AG04449 (cell line): ENCODE measurements at regions not wholly inside any gene's neighbourhood (a gene's known extent, or its start where the extent isn't known, plus 50 kb on each side); places are given as distances from the start of the nearest gene placed in this dataset.

Experiments
- CTCF ChIA-PET: fragments of 350-600 bp; formaldehyde crosslinking; extraction: SDS; loops from one replicate; lab custom pipeline; 2021; ENCODE audit warnings: antibody characterized with exemption; lab: Yijun Ruan, JAX
- POLR2A ChIA-PET: fragments of 400-600, 350-600 bp; formaldehyde crosslinking; extraction: SDS; loops from one replicate; lab custom pipeline; 2020; ENCODE audit warnings: antibody characterized with exemption, inconsistent platforms; lab: Yijun Ruan, JAX
- DNase-seq: peaks from one replicate; pipeline ENCODE4 v3.0.0-alpha.2; 2010; ENCODE audit warnings: low read depth, low spot score
- H3K4me3 ChIP-seq: 2 replicates; pipeline ENCODE4 v1.5.1; 2011; ENCODE audit warnings: low read depth, mild to moderate bottlenecking, control low read depth, low read length
- TF ChIP-seq, protein P1 (sequence below): IDR thresholded peaks from one replicate; pipeline ENCODE4 v1.5.1; 2011; ENCODE audit warnings: mild to moderate bottlenecking, moderate library complexity, low read length, control low read depth, inconsistent platforms; ENCODE audit not compliant: insufficient read depth; ENCODE audit errors: missing control alignments

DNA sequence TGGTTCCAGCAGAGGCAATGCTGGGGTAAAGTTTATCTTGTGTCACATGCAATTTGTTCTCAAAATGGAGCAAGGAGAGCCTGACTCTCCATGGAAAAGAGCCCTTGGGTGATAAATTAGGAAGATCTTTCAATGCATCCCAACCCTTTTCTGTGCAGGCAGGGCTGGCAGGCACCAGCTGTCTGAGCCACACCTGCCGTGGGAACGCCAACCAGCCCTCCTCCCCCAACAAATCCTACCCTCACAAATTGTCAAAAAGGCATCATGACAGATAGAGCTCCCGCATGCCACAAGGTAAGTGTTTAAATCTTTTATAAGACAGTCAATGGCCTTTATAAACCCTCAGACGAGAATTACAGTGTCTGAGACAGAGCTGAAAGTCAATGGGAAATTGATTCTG, 418.5 kb upstream of the CDH5 start:
- no peak for DNase-seq
- POLR2A ChIA-PET: no interaction called here
- no peak overlapping the region for H3K4me3 ChIP-seq
- TF ChIP-seq, protein P1, sequence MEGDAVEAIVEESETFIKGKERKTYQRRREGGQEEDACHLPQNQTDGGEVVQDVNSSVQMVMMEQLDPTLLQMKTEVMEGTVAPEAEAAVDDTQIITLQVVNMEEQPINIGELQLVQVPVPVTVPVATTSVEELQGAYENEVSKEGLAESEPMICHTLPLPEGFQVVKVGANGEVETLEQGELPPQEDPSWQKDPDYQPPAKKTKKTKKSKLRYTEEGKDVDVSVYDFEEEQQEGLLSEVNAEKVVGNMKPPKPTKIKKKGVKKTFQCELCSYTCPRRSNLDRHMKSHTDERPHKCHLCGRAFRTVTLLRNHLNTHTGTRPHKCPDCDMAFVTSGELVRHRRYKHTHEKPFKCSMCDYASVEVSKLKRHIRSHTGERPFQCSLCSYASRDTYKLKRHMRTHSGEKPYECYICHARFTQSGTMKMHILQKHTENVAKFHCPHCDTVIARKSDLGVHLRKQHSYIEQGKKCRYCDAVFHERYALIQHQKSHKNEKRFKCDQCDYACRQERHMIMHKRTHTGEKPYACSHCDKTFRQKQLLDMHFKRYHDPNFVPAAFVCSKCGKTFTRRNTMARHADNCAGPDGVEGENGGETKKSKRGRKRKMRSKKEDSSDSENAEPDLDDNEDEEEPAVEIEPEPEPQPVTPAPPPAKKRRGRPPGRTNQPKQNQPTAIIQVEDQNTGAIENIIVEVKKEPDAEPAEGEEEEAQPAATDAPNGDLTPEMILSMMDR: no peak
- CTCF ChIA-PET: no interaction called here

DNA sequence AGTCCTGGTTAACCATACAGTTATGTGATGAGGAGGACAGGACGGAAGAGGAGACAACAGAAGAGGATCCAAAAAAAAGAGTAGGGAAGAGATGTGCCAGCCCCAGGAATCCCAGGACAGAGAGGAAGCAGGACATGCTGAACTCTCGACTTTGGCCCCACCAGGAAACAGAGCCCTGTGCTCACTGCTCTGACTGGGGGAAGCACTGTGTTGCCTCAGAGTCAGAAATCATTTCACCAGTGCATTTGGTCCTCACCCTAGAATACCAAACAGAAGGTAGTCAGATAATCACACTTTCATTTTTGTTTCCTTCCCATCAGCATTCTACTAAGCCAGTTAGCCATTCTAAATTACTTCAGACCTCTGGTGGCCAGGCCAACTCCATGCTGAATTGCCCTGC, 421.0 kb upstream of the CDH5 start:
- ChIA-PET POLR2A (no interaction called here), CTCF (no interaction called here)
- H3K4me3 ChIP-seq: no peak overlapping the region
- DNase-seq: no peak
- TF ChIP-seq, protein P1: no peak

DNA sequence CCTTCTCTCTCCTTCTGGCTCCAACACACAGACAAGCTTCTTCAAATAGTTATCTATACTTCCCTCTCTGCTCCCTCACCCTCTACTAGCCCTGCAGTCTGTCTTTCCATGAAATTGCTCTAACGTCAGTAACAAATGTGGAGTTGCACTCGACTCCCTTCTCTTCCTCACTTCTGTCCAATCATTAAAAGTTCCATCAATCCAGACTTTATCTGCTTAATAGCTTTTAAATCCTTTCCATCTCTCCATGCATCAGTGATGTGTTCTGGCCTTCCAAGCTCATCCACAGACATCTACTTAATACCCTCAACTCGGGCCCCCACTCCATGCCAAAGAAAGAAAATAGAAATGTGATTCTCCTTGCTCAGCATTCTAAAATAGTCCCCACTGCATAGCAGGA, 422.1 kb upstream of the CDH5 start:
- DNase-seq: no peak
- H3K4me3 ChIP-seq: no peak overlapping the region
- ChIA-PET CTCF (no interaction called here), POLR2A (no interaction called here)
- TF ChIP-seq, protein P1: no peak

DNA sequence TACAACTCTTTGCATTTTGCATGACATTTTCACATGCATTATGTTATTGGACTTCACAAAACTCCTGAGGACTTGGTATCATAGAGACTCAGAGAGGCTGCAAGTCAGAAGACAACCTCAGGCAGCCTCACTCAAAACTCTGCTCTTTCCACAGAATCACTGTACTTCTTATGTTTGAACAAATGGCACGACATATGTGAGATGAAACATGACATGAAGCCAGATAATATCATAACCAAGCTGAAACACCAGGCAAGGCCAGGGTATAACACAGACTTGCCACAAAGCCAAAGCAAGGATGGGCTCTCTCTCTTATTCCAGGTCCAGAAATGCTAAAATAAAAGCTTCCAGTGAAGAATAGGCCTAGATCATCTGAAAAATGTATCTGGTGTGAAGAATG, 425.8 kb upstream of the CDH5 start:
- TF ChIP-seq, protein P1: no peak
- DNase-seq: no peak
- CTCF ChIA-PET: no interaction called here
- no peak overlapping the region for H3K4me3 ChIP-seq
- POLR2A ChIA-PET: no interaction called here

DNA sequence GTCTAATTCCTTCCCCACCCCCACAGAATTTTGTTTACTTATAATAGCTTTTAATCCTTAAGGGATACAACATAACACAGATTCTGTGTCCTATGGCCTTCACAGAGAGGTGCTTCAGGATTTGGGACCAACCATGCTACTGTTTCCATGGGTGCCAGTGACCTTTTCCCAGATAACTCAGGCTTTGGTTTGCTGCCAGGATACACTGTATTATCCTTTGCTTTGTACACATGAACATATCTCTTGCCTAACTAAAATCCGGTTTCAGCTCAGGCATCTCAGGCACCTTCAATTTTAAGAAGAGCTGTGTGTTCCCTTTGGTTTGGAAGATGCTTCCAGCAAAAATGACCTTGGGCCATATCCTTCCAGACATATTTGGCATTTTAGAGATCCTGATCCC, 428.4 kb upstream of the CDH5 start:
- DNase-seq: no peak
- H3K4me3 ChIP-seq: no peak overlapping the region
- ChIA-PET POLR2A (no interaction called here), CTCF (no interaction called here)
- TF ChIP-seq, protein P1: no peak

DNA sequence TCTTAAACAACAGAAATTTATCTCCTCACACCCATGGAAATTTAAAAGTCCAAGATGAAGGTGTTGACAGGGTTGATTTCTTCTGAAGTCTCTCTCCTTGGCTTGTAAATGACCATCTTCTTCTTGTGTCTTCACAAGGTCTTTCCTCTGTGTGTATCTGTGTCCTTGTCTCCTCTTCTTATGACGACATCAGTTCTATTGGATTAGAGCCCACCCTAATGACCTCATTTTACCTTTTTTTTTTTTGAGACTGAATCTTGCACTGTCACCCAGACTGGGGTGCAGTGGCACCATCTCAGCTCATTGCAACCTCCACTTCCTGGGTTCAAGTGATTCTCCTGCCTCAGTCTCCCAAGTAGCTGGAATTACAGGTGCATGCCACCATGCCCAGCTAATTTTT, 429.0 kb upstream of the CDH5 start:
- no peak overlapping the region for H3K4me3 ChIP-seq
- TF ChIP-seq, protein P1: no peak
- ChIA-PET CTCF (no interaction called here), POLR2A (no interaction called here)
- DNase-seq: no peak
